Body of pancreas (tissue), 4 donors: ENCODE measurements at regions not wholly inside any gene's neighbourhood (a gene's known extent, or its start where the extent isn't known, plus 50 kb on each side); places are given as distances from the start of the nearest gene placed in this dataset.

Source experiments
- CTCF ChIP-seq, 7 experiments: fragments of 450-650 bp in 4 of 7; fragments of 200-600 bp in 3 of 7; sonication (generic) in 3 of 7; IDR thresholded peaks; one replicate each; pipeline ENCODE4 v1.5.1; 2016 to 2019; ENCODE audit warnings: antibody characterized with exemption in 7 of 7
- POLR2A ChIP-seq, 3 donors: fragments of 450-650 bp; IDR thresholded peaks; one replicate each; pipeline ENCODE4 v1.6.1; 2016; ENCODE audit warnings: antibody characterized with exemption in 3 of 3, mild to moderate bottlenecking in 2 of 3

GRCh38 chr6:1136827-1137226 lies 175.1 kb upstream of the FOXQ1 start:
- TF ChIP-seq POLR2A (IDR thresholded peaks at IDR 0.05) (no peak), CTCF (IDR thresholded peaks at IDR 0.05) (no peak)
